Neural cell (in vitro differentiated cells): ENCODE measurements at regions not wholly inside any gene's neighbourhood (a gene's known extent, or its start where the extent isn't known, plus 50 kb on each side); places are given as distances from the start of the nearest gene placed in this dataset.

Source experiments
- H2AFZ ChIP-seq: fragments of 200-600, 300-800 bp; sonication (generic), shearing (Covaris generic); 2 replicates; pipeline ENCODE4 v1.6.0; 2014; ENCODE audit warnings: low read depth, mild to moderate bottlenecking, antibody characterized with exemption, low read length, moderate library complexity
- H3F3A ChIP-seq: fragments of 200-600 bp; shearing (Covaris generic); 2 replicates; pipeline ENCODE4 v1.6.1; 2016; ENCODE audit warnings: mild to moderate bottlenecking, moderate library complexity, mixed read lengths, antibody characterized with exemption, low read length; ENCODE audit not compliant: insufficient read depth, poor library complexity, severe bottlenecking
- H3K27ac ChIP-seq: fragments of 200-600, 300-800 bp; sonication (generic), shearing (Covaris generic); 2 replicates; pipeline ENCODE4 v1.5.1; 2014; ENCODE audit warnings: mild to moderate bottlenecking, low read length, moderate library complexity
- H3K27me3 ChIP-seq: fragments of 300-800, 200-600 bp; sonication (generic), shearing (Covaris generic); 2 replicates; pipeline ENCODE4 v1.6.0; 2014; ENCODE audit warnings: mild to moderate bottlenecking, low read depth, low read length, moderate library complexity; ENCODE audit not compliant: insufficient read depth
- H3K36me3 ChIP-seq: fragments of 300-800, 200-600 bp; sonication (generic), shearing (Covaris generic); 2 replicates; pipeline ENCODE4 v1.5.1; 2014; ENCODE audit warnings: mild to moderate bottlenecking, antibody characterized with exemption, low read length, moderate library complexity; ENCODE audit not compliant: insufficient read depth
- H3K4me2 ChIP-seq: fragments of 300-800, 200-600 bp; sonication (generic), shearing (Covaris generic); 2 replicates; pipeline ENCODE4 v1.6.0; 2014; ENCODE audit warnings: mild to moderate bottlenecking, low read length
- H3K4me3 ChIP-seq: fragments of 300-800, 200-600 bp; sonication (generic), shearing (Covaris generic); 2 replicates; pipeline ENCODE4 v1.5.1; 2014; ENCODE audit warnings: mild to moderate bottlenecking, low read length, moderate library complexity
- H3K79me2 ChIP-seq: fragments of 200-600 bp; shearing (Covaris generic); replicated peaks from 2 replicates; pipeline ENCODE4 v1.6.0; 2014; ENCODE audit warnings: mild to moderate bottlenecking, low read length, moderate library complexity; ENCODE audit not compliant: insufficient read depth
- H3K9ac ChIP-seq: fragments of 300-800, 200-600 bp; sonication (generic), shearing (Covaris generic); 2 replicates; pipeline ENCODE4 v1.6.1; 2016; ENCODE audit warnings: mild to moderate bottlenecking, low read length, mixed read lengths
- H3K9me2 ChIP-seq: fragments of 200-600 bp; shearing (Covaris generic); 2 replicates; pipeline ENCODE4 v1.6.1; 2016; ENCODE audit warnings: mild to moderate bottlenecking, low read length, mixed read lengths; ENCODE audit not compliant: insufficient read depth
- H3K9me3 ChIP-seq: fragments of 200-600, 300-800 bp; sonication (generic), shearing (Covaris generic); 2 replicates; pipeline ENCODE4 v1.6.1; 2016; ENCODE audit warnings: mild to moderate bottlenecking, mixed run types, low read length, moderate library complexity, mixed read lengths
- H4K20me1 ChIP-seq: fragments of 200-600 bp; shearing (Covaris generic); 2 replicates; pipeline ENCODE4 v1.6.1; 2016; ENCODE audit warnings: mild to moderate bottlenecking, mixed run types; ENCODE audit not compliant: insufficient read depth
- CTCF ChIP-seq: fragments of 450-650 bp; IDR thresholded peaks from 2 replicates; pipeline ENCODE4 v1.5.1; 2014; ENCODE audit warnings: antibody characterized with exemption, mild to moderate bottlenecking, moderate library complexity; ENCODE audit not compliant: poor library complexity, severe bottlenecking
- EP300 ChIP-seq: fragments of 450-650 bp; conservative IDR thresholded peaks from 2 replicates; pipeline ENCODE4 v1.6.1; 2014; ENCODE audit warnings: antibody characterized with exemption, mild to moderate bottlenecking, moderate library complexity; ENCODE audit not compliant: poor library complexity, severe bottlenecking
- EZH2 ChIP-seq: fragments of 200-600, 300-800 bp; shearing (Covaris generic), sonication (generic); IDR thresholded peaks from 2 replicates; pipeline ENCODE4 v1.6.1; 2014; ENCODE audit warnings: antibody characterized with exemption, low read length, borderline replicate concordance, mild to moderate bottlenecking; ENCODE audit not compliant: insufficient read depth, poor library complexity, severe bottlenecking
- MXI1 ChIP-seq: fragments of 450-650 bp; conservative IDR thresholded peaks from 2 replicates; pipeline ENCODE4 v1.6.1; 2014; ENCODE audit warnings: antibody characterized with exemption, mild to moderate bottlenecking; ENCODE audit not compliant: poor library complexity, severe bottlenecking
- POLR2AphosphoS5 ChIP-seq: IDR thresholded peaks from 2 replicates; pipeline ENCODE4 v1.6.1; 2012
- RAD21 ChIP-seq: fragments of 450-650 bp; conservative IDR thresholded peaks from 2 replicates; pipeline ENCODE4 v1.6.1; 2014; ENCODE audit warnings: antibody characterized with exemption, mild to moderate bottlenecking, moderate library complexity
- REST ChIP-seq: IDR thresholded peaks from 2 replicates; pipeline ENCODE4 v1.6.1; 2012; ENCODE audit warnings: borderline replicate concordance
- SMC3 ChIP-seq: fragments of 450-650 bp; conservative IDR thresholded peaks from 2 replicates; pipeline ENCODE4 v1.6.1; 2014; ENCODE audit warnings: antibody characterized with exemption, mild to moderate bottlenecking, moderate library complexity; ENCODE audit not compliant: poor library complexity
- TAF1 ChIP-seq: IDR thresholded peaks from 2 replicates; pipeline ENCODE4 v1.6.1; 2012; ENCODE audit warnings: low read depth

GRCh38 chr9:73081979-73082657 lies 69.5 kb upstream of the ANXA1 start:
- no peak overlapping the region for H3K4me2 ChIP-seq
- H3K79me2 ChIP-seq: no peaks in the 10 kb centered on the region
- H4K20me1 ChIP-seq: no peaks in the 10 kb centered on the region
- no peaks in the 10 kb centered on the region for H3K27me3 ChIP-seq
- no peak overlapping the region for H2AFZ ChIP-seq
- no peak overlapping the region for H3K9ac ChIP-seq
- H3K27ac ChIP-seq: no peak overlapping the region
- H3K36me3 ChIP-seq: no peaks in the 10 kb centered on the region
- TF ChIP-seq RAD21 (peak; percentile 84), MXI1 (no peak), POLR2AphosphoS5 (no peak), TAF1 (no peak), REST (no peak), SMC3 (peak; percentile 80), CTCF (peak; percentile 82), EP300 (no peak), EZH2 (no peak)
- H3K9me2 ChIP-seq: no peaks in the 10 kb centered on the region
- H3K9me3 ChIP-seq: no peaks in the 10 kb centered on the region
- no peak overlapping the region for H3K4me3 ChIP-seq
- no peaks in the 10 kb centered on the region for H3F3A ChIP-seq

GRCh38 chr9:73080110-73080694 lies 71.5 kb upstream of the ANXA1 start:
- TF ChIP-seq EZH2 (no peak), SMC3 (no peak), RAD21 (no peak), MXI1 (no peak), TAF1 (no peak), REST (no peak), POLR2AphosphoS5 (no peak), EP300 (no peak), CTCF (no peak)
- Histone ChIP-seq H2AFZ (no peak overlapping the region), H4K20me1 (no peaks in the 10 kb centered on the region)

More at GRCh38 chr9:73080110-73080694, 71.5 kb upstream of the ANXA1 start:
- Histone ChIP-seq H3K4me2 (no peak overlapping the region), H3K79me2 (no peaks in the 10 kb centered on the region), H3K27ac (no peak overlapping the region), H3K9me3 (no peaks in the 10 kb centered on the region), H3K9ac (no peak overlapping the region), H3K4me3 (no peak overlapping the region), H3K36me3 (no peaks in the 10 kb centered on the region), H3K9me2 (no peaks in the 10 kb centered on the region), H3K27me3 (no peaks in the 10 kb centered on the region), H3F3A (no peaks in the 10 kb centered on the region)
